GM21723 (cell line): ENCODE measurements at regions not wholly inside any gene's neighbourhood (a gene's known extent, or its start where the extent isn't known, plus 50 kb on each side); places are given as distances from the start of the nearest gene placed in this dataset.
"Not testable (repeated sequence)": the region's sequence is repeated elsewhere in the genome, so short reads cannot be mapped to it uniquely, and the experiment has no call there.

Experiments
- ATAC-seq: cut with Tn5 transposase; IDR thresholded peaks from one replicate; pipeline ENCODE4 v1.9.1; 2021; ENCODE audit warnings: mild to moderate bottlenecking, moderate library complexity; ENCODE audit not compliant: unreplicated experiment

DNA sequence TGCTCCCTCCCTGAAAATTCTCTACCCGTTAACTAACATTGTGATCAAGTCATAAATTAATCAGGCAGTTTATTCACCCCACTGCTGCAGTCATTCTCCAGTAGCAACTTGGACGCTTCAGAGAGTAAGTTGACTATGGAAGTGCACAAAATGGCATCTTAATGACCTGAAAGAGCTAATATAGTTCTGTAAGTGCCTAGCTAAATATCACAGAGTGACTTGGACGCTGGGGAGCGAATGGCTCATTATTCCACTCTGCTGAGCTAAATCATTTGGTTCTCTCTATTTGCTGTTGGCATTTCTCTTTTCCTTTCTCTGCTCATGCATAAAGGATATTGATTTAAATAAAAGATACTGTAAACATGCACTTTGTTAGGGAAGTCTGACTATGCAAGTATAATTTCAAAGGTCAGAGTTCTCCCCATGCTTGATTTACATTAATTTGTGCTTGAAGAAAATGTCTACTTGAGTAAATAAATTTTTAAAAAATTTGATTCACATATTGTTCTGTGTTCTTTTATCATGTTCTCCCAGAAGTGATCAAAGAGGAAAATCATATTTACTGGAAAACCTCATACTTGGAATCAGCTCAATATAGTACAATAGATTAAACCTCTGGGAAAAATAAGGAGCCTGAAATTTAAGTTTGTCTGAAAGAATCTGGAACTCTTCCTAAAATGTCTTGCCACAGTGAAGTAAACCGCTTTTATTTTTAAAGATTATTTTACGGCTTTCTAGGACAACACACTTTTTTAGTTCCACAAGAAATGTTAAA is 169.5 kb upstream of the HAPLN1 start:
- no peak for ATAC-seq

DNA sequence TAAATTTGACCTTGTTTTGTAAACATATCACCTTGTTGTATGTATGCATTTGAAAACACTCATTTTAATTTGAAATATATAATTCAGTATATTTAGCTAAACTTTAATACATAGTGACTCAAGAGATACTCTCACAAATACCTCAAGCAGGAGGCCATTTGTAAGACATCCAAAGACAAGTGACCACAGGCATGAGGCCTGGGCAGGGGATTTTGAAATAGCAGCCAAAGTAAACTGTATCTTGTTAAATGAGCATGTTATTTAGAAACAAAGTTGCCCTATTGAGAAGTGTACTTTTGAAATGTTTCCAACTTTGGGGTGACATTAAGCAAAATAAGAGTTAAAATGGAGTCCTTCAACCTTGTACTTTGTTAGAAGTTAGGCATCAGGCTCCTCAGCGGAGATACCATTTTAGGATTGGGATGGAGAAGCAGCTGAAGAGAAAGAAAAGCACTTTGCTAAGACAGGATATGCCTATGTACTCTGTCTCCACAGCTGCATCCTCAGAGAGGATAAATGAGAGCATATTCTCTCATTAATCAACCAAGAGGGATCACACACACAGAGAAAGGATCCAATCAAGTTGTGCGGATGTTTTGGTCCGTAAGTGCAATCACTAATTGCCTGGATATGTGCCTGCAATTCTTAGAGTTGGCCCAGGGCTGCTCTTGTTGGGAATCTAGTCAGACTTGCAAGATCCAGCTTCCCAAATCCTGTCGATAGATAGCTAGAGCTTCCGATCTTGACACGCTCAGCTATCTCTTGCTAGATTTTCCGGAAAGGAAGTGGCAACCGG is 157.5 kb upstream of the HAPLN1 start:
- no peak for ATAC-seq

DNA sequence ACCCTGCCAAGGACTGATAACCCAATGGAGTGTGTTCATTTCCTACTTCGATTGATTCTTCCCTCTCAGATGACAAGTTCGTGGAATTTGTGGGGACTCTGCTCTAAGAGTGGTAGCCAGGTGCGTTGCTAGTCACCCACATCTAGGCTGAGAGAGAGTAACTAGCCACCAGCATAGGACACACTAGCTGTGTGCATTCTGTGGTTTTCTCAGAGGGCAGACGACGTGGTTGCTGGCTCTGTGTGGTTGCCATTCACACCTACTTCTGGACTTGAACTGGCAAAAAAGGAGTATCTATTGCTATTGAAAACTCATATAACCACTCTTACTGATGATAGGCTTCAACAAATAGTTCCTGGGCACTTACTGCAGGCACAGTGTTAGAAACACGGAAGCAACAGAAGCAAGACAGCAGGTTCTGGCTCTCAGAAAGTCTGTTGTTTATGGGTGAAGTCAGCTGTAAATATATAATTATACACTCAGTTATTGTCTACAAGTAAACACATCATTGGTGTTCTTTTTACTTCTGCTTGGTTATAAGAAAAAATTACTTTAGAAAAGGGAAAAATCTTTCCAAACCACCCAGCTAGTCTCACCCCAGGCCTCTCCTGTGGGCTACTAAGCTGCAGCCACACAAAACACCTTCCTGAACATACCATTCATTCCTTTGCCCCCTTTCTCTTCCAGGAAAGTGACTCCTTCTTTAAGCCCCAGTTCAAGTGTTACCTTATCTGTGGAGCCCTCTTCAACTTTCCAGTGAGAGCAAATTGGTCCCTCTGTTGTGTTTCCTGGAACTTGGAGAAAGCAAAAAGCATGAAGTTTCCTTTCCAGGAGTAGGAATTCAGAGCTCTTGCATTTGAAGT is 151.1 kb upstream of the HAPLN1 start:
- ATAC-seq, result no peak

DNA sequence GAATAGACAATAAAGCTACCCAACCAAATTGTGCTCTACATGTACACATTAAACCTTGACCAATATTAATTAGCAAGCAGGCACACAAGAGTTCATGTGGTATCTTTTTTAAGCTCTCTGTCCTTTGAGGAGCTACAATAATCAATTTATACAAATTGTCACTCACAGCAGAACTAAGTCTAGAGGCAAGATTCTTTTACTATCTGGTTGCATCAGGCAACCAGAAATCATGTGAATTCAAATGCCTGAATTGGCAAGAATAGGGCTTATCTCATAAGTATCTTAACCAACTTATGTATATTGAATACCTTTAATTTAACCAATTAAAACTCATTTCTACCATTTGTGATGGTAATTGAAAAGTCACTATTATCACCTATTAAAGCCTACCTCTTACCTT is 145.5 kb upstream of the HAPLN1 start:
- no peak for ATAC-seq

DNA sequence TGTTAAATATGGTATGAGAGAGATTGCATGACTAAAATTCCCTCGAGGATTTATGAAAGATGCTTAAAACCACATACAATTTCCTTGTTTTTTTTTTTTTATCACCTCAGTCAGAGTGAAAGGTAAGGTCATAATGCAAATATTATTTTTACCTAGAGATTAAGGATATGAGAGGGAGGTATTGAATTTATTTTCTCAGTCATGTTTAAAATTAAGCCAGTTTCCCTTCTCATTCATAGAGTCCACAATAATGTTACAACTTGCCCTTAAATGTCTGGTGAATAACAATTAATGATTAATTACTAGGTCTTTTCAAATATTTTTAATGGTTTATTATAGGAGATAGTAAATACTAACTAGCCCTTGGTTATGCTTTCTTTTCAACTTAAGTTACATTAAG is 144.9 kb upstream of the HAPLN1 start:
- no peak for ATAC-seq

DNA sequence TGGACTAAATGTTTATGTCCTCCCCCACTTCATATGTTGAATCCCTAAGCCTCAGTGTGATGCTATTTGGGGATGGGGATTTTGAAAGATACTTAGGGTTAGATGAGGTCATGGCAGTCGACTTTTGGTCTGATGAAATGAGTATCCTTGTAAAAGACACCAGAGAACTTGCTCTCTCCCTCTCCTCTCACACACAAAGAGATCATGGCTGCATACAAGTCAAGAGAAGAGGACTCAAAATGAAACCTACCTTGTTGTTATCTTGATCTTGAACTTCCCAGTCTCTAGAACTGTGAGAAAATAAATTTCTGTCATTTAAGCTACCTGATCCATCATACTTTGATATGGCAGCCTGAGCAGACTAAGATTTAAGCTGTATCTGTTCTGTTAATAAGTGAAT is 144.0 kb upstream of the HAPLN1 start:
- no peak for ATAC-seq

DNA sequence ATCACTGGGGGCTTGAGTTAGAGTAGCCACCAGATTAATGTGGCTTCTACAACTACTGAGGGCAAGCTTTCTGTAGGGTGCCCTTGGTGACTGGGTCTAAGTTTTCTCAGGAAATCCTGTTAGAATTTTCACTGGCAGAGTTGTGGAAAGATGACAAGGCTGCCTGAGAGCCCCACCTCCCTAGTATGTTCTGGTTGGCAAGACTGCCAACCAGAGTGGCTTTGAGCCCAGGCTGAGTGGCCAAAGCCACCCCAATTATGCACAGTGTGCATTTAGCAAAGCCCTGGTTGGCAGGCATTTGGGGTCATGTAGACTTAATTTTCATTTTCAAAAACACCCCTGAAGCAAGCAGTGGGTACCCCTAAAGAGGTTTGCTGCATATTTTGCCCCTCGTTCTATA is 136.7 kb upstream of the HAPLN1 start:
- no peak for ATAC-seq

DNA sequence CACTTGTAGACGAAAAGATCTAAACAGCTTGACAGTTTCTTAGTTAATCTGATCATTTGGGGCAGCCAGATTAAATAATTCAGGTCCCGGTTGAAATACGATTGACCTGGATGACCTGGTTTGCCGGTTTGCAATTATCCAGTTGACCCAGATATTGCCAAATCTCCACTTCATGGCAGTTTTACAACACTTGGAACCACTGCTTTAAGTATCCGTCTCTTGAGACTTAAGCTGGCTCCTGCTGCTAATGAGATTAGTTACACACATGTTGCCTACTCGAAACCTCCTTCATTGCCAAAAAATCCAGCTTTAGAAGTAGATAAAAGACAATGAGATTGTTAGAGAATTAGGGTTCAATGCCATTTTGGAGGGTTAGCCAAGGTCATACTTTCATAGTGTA is 136.2 kb upstream of the HAPLN1 start:
- no peak for ATAC-seq

DNA sequence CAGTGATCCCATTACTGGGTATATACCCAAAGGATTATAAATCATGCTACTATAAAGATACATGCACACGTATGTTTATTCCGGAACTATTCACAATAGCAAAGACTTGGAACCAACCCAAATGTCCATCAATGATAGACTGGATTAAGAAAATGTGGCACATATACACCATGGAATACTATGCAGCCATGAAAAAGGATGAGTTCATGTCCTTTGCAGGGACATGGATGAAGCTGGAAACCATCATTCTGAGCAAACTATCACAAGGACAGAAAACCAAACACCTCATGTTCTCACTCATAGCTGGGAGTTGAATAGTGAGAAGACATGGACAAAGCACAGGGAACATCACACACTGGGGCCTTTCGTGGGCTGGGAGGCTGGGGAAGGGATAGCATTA is 129.8 kb upstream of the HAPLN1 start:
- ATAC-seq, result not testable (repeated sequence)

DNA sequence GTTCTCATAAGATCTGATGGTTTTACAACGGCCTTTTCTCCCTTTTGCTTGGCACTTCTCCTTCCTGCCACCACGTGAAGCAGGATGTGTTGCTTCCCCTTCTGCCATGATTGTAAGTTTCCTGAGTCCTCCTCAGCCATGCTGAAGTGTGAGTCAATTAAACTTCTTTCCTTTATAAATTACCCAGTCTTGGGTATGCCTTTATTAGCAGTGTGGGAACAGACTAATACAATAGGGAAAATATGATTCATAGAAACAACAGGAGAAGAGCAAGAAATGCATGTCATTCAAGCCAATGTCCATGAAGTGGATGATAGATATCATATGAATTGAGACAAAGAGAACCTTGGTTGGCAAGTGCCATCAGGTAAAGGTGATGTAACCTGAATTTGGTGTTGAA is 128.3 kb upstream of the HAPLN1 start:
- ATAC-seq, result no peak

DNA sequence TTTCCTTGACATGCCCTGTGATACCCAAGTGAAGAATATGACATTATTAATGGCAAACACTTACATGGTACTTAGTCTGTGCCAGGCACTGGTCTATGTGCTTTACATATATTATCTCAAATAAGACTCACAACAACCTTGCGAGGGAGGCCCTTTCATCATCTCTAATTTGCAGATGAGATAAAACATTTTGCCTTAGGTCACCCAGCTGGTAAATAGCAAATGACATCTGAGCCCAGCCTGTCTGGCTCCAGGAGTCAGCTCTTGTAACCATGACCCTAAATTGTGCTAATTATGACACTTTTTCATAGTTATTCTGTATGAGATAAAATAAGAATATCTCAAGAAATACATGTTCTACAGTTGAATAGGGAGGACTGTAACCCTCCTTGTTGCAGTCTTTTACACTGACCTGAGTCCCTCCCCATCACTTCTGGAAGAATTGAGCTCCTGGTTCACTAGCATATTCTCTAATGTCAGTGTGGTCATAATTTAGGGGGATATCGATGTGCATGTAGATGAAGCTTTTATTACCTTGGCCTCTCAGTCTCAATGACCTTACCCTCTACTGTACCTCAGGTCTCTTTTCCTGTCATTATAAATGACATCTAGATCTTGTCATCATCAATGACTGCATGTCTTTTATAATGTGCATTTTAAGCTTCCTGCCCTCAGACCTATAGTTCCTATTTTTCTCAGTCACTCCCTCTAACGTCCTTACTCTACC is 126.1 kb upstream of the HAPLN1 start:
- no peak for ATAC-seq

DNA sequence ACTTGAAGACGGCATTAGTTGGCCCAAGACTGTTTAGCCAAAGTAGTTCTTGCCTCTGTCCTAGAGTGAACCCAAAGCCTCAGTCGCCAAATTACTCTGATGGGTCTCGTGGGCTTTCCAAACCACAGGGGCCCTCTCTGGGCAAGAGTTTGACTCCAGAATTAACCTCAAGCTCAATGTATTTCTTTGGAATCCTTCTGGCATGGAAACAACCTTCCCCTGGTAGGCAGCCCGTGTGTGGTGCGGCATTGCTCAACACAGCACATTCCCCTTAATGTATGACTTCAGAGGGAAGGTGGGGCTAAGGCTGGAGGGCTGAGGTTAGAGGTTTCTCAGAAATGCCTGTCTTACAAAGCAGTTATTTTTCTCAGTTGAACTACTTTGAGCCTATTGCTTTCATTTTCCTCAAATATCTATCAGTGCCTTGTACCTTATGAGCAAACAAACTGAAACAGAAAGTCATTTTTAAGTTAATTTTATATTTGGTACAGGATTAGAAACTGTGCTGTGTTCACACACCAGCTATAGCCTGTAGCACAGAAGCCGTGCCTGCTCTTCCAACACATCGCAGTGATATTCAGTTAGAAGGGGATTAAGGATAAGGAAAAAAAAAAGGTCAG is 123.9 kb upstream of the HAPLN1 start:
- ATAC-seq, result peak; percentile 97

DNA sequence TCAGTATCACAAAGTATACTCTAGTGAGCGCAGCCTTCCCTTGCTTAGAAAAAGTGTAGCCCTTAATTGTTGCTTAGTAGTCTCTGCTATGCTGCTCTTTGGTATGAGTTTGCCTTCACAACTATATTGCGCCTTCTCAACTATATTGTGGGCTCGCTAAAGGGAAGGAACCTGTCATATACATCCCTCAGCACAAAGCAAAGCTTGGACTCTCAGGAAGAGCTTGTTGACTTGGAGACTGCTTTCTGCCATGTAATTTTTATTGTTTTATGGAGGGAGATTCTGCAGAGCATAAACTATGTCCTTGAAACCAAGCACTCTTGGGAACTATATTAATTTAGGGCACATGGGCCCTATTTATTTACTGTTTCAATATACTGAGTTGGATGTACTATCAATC is 119.1 kb upstream of the HAPLN1 start:
- ATAC-seq, result no peak

DNA sequence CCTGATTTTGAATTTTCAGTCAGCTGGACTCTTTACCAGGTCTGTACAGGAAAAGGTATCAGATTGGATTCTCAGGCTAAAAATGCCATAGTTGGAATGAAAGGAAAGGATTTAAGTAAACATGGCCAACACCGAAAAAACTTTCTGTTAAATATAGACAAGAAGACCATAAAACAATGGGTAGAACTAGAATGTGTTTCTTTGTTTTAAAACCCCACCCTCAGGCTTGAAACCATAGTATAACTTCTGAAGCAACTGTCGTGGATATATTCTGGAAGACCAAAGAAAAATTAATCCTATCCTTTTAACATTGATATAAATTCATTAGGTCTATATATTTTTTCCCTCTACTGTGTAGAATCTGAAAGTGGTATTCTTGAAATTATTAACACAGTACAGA is 118.6 kb upstream of the HAPLN1 start:
- no peak for ATAC-seq

DNA sequence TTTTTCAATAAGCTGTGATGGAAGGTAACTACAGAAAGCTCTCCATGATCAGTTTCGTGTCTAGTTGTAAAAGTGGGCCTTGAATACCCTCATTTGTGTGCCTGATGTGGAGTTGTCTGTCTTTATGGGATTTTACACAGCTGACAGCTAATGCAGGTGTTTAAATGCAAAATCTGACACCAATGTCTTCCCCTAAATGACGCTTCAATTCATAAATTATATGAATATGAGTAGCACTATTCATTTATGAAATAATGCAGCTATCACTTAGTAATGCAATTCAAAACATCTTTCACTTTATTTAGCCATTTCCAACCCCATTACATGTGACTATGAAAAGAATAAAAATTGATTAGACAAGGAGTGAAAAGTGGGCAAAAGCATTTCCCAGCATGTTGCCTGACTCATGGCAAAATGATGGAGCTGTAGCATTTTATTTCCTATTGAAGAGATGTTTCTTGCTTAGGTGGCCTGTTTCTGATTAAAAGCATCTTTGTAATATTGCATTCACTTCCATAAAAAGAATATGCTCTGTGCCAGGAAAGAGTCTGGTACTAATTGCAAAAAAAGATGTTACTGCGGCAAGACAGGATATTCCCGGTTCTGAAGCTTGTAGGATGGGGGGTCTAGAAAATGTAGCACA is 116.7 kb upstream of the HAPLN1 start:
- ATAC-seq, result no peak

DNA sequence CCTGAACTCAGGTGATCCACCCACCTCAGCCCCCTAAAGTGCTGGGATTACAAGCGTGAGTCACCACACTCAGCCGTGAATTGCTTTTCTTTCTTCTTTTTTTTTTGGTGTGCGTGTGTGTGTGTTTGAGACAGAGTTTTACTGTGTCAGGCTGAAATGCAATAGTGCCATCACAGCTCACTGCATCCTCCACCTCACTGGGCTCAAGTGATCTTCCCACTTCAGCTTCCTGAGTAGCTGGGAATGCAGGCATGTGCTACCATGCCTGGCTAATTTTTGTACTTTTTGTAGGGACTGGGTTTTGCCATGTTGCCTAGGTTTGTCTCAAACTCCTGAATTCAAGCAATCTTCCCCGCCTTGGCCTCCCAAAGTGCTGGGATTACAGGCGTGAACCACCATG is 113.7 kb upstream of the HAPLN1 start:
- no peak for ATAC-seq

DNA sequence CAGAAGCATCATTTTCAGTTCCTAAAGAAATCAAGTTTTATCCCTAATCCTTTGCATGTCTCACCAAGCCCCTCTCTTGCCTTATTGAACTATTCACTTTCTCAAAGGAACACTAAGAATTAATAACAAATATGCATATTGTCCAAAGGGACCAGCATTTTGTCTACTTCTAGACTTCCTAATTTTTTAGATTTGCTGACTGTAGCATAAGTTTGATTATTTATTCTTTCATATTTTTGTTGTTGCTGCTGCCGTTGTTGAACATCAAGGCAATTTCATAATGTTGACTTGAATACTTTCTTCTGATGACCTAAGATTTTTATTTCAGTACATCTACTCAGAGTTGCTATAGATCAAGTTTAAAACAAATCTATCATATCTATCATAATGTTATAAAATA is 111.2 kb upstream of the HAPLN1 start:
- no peak for ATAC-seq

DNA sequence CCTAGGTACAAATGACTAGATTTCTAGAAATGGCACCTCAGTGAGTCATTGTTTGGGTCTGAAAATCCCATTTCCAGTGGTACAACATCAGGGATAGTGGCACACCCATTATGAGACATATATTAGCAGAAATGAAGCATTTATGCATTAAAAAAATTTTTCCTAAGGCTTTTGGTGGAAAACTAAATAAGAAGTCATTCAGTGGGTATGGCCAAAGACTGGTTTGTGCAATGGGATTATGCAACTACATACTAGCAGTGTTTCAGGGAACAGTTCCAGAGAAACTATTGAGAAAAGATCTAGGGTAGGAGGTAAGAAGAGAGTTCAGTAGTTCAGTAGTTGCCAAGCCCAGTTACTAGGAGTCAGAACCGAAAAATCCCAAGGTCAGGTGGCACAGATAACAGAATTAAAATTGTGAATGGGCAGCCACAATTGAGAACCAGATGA is 106.5 kb upstream of the HAPLN1 start:
- ATAC-seq, result no peak

DNA sequence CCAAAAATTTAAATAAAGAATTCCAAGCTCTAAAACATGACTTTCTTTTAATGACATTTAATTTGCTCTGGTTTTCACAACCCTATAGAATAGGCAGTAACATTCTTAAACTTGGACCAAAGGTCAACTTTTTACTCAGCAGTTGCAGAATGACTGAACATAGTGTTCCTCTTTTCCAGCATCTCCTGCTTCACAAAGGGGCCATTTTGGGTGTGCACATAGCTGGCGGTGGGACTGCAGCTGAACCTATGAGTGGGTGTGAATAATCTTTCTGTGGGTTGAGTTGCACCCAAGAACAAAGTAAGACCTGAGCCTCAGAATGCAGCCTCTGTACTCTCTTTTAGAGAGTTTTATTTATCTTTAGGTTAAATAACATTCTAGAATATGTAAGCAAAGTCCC is 96.9 kb upstream of the HAPLN1 start:
- ATAC-seq, result no peak

DNA sequence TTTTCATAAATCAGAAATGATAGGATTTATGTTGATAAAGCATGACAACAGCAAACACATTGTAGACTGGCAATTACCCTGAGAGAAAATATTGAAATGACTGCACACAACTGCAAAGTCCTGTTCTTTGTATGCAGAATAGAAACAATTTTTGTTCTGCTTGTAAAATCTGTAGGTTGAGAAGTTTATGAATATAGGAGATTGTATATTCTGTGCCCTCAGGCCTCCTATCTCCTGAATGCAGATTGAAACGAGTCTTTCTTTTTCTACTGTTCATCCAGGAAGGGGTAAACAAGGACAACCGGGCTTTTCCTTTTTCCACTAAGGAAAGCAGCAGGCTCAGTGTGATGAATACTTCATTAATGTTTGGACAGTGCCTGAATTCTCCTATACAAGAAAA is 95.0 kb upstream of the HAPLN1 start:
- ATAC-seq, result no peak
